ES-I3 (cell line): ENCODE measurements at regions not wholly inside any gene's neighbourhood (a gene's known extent, or its start where the extent isn't known, plus 50 kb on each side); places are given as distances from the start of the nearest gene placed in this dataset.
"Not testable (repeated sequence)": the region's sequence is repeated elsewhere in the genome, so short reads cannot be mapped to it uniquely, and the experiment has no call there.

Source experiments
- H3K36me3 ChIP-seq: 2 replicates; pipeline ENCODE4 v1.6.1; 2013; ENCODE audit warnings: mild to moderate bottlenecking, low read length, control low read depth, moderate library complexity; ENCODE audit not compliant: insufficient read depth
- H3K4me1 ChIP-seq: 2 replicates; pipeline ENCODE4 v1.6.1; 2013; ENCODE audit warnings: mild to moderate bottlenecking, control low read depth, low read length; ENCODE audit not compliant: insufficient read depth
- H3K9ac ChIP-seq: 2 replicates; pipeline ENCODE4 v1.6.1; 2013; ENCODE audit warnings: low read depth, mild to moderate bottlenecking, low read length, moderate library complexity
- H3K9me3 ChIP-seq: 2 replicates; pipeline ENCODE4 v1.6.1; 2013; ENCODE audit warnings: mild to moderate bottlenecking, low read length, moderate library complexity; ENCODE audit not compliant: control insufficient read depth, insufficient read depth

- Histone ChIP-seq H3K4me1 (no peaks in the 10 kb centered on the region), H3K36me3 (no peaks in the 10 kb centered on the region), H3K9ac (no peak overlapping the region), H3K9me3 (no peaks in the 10 kb centered on the region)
These were observed 379.2 kb upstream of the SLC35B3 start for GRCh38 chr6:8814440-8815000.

- no peaks in the 10 kb centered on the region for H3K9me3 ChIP-seq
- H3K36me3 ChIP-seq: no peaks in the 10 kb centered on the region
- H3K4me1 ChIP-seq: no peaks in the 10 kb centered on the region
- H3K9ac ChIP-seq: no peak overlapping the region
These were observed 375.0 kb upstream of the SLC35B3 start for GRCh38 chr6:8810325-8810724.

- H3K9ac ChIP-seq: no peak overlapping the region
- H3K36me3 ChIP-seq: no peaks in the 10 kb centered on the region
- H3K9me3 ChIP-seq: no peaks in the 10 kb centered on the region
- H3K4me1 ChIP-seq: no peaks in the 10 kb centered on the region
These were observed 374.3 kb upstream of the SLC35B3 start for GRCh38 chr6:8809662-8810061.

GRCh38 chr6:8803181-8803760, 367.9 kb upstream of the SLC35B3 start:
- H3K4me1 ChIP-seq: no peaks in the 10 kb centered on the region
- H3K36me3 ChIP-seq: no peaks in the 10 kb centered on the region
- no peaks in the 10 kb centered on the region for H3K9me3 ChIP-seq
- H3K9ac ChIP-seq: no peak overlapping the region

- H3K9ac ChIP-seq, H3K36me3 ChIP-seq: not testable (repeated sequence)
These were observed 367.1 kb upstream of the SLC35B3 start for GRCh38 chr6:8802397-8802796.

GRCh38 chr6:8794420-8794819, 359.1 kb upstream of the SLC35B3 start:
- Histone ChIP-seq H3K9ac (no peak overlapping the region), H3K4me1 (no peaks in the 10 kb centered on the region), H3K36me3 (no peaks in the 10 kb centered on the region), H3K9me3 (no peaks in the 10 kb centered on the region)

More at GRCh38 chr6:8802397-8802796, 367.1 kb upstream of the SLC35B3 start:
- H3K4me1 ChIP-seq, H3K9me3 ChIP-seq: not testable (repeated sequence)

- Histone ChIP-seq H3K4me1 (no peaks in the 10 kb centered on the region), H3K36me3 (no peaks in the 10 kb centered on the region), H3K9me3 (no peaks in the 10 kb centered on the region), H3K9ac (no peak overlapping the region)
These were observed 354.5 kb upstream of the SLC35B3 start for GRCh38 chr6:8789878-8790277.

GRCh38 chr6:8785223-8785622, 349.9 kb upstream of the SLC35B3 start:
- Histone ChIP-seq H3K36me3 (no peaks in the 10 kb centered on the region), H3K4me1 (no peaks in the 10 kb centered on the region), H3K9ac (no peak overlapping the region), H3K9me3 (no peaks in the 10 kb centered on the region)

- no peaks in the 10 kb centered on the region for H3K36me3 ChIP-seq
- H3K4me1 ChIP-seq: no peaks in the 10 kb centered on the region
- no peaks in the 10 kb centered on the region for H3K9me3 ChIP-seq
- no peak overlapping the region for H3K9ac ChIP-seq
These were observed 347.8 kb upstream of the SLC35B3 start for GRCh38 chr6:8783191-8783590.

- H3K4me1 ChIP-seq: no peaks in the 10 kb centered on the region
- H3K36me3 ChIP-seq: no peaks in the 10 kb centered on the region
- H3K9me3 ChIP-seq: no peaks in the 10 kb centered on the region
- no peak overlapping the region for H3K9ac ChIP-seq
These were observed 345.3 kb upstream of the SLC35B3 start for GRCh38 chr6:8780653-8781052.

- Histone ChIP-seq H3K36me3 (no peaks in the 10 kb centered on the region), H3K4me1 (no peaks in the 10 kb centered on the region), H3K9ac (no peak overlapping the region), H3K9me3 (no peaks in the 10 kb centered on the region; the same call in 1 of the 2 replicates)
These were observed 329.4 kb upstream of the SLC35B3 start for GRCh38 chr6:8764733-8765132.

GRCh38 chr6:8760951-8761350, 325.6 kb upstream of the SLC35B3 start:
- Histone ChIP-seq H3K36me3 (no peaks in the 10 kb centered on the region), H3K9me3 (no peaks in the 10 kb centered on the region; the same call in 1 of the 2 replicates), H3K9ac (no peak overlapping the region), H3K4me1 (no peaks in the 10 kb centered on the region)

- Histone ChIP-seq H3K4me1 (no peaks in the 10 kb centered on the region), H3K36me3 (no peaks in the 10 kb centered on the region), H3K9ac (no peak overlapping the region), H3K9me3 (no peaks in the 10 kb centered on the region; the same call in 1 of the 2 replicates)
These were observed 323.1 kb upstream of the SLC35B3 start for GRCh38 chr6:8758412-8758811.

- no peaks in the 10 kb centered on the region for H3K36me3 ChIP-seq
These were observed 315.3 kb upstream of the SLC35B3 start for GRCh38 chr6:8750627-8751026.

GRCh38 chr6:8749465-8749864, 314.1 kb upstream of the SLC35B3 start:
- no peaks in the 10 kb centered on the region for H3K36me3 ChIP-seq

More at GRCh38 chr6:8750627-8751026, 315.3 kb upstream of the SLC35B3 start:
- no peaks in the 10 kb centered on the region for H3K4me1 ChIP-seq
- H3K9me3 ChIP-seq: no peaks in the 10 kb centered on the region
- no peak overlapping the region for H3K9ac ChIP-seq

More at GRCh38 chr6:8749465-8749864, 314.1 kb upstream of the SLC35B3 start:
- Histone ChIP-seq H3K4me1 (no peaks in the 10 kb centered on the region), H3K9me3 (no peaks in the 10 kb centered on the region), H3K9ac (no peak overlapping the region)
